NCI-H526 (cell line): ENCODE measurements at regions not wholly inside any gene's neighbourhood (a gene's known extent, or its start where the extent isn't known, plus 50 kb on each side); places are given as distances from the start of the nearest gene placed in this dataset.

ENCODE experiments used
- DNase-seq, 2 experiments: peaks; one replicate each; lab custom pipeline; 2025; lab: John Stamatoyannopoulos, UW

- no peak for DNase-seq
Observed at GRCh38 chrX:30161043-30161442, 54.3 kb upstream of the MAGEB2 start.
